Uterus (tissue), 2 donors: ENCODE measurements at regions not wholly inside any gene's neighbourhood (a gene's known extent, or its start where the extent isn't known, plus 50 kb on each side); places are given as distances from the start of the nearest gene placed in this dataset.

Source experiments
- POLR2A ChIP-seq, 2 donors: fragments of 450-650 bp; IDR thresholded peaks; one replicate each; pipeline ENCODE4 v1.6.1; 2016; ENCODE audit warnings: antibody characterized with exemption in 2 of 2, mild to moderate bottlenecking in 1 of 2, moderate library complexity in 1 of 2
- TF ChIP-seq, protein P1 (sequence below), 4 experiments: fragments of 200-600 bp in 2 of 4; fragments of 450-650 bp in 2 of 4; sonication (generic) in 2 of 4; IDR thresholded peaks; one replicate each; pipeline ENCODE4 v1.5.1; 2016 to 2019; ENCODE audit warnings: antibody characterized with exemption in 4 of 4, mild to moderate bottlenecking in 2 of 4, moderate library complexity in 1 of 4

DNA sequence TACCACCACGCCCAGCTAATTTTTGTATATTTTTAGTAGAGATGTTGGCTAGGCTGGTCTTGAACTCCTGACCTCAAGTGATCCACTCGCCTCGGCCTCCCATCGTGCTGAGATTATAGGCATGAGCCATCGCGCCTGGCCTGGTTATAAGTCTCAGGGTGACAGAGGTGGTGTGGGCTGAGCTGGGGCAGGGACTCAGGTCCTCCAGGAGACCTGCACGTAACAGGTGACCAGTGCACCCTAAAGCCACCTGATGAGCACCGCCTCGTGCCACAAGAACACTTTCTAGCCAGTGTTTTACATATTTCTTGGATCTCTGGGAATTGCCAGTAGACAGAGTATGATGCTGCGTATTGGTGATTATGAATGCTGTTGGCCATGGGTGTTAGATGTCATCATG, 136.5 kb upstream of the CPM start:
- TF ChIP-seq, protein P1, sequence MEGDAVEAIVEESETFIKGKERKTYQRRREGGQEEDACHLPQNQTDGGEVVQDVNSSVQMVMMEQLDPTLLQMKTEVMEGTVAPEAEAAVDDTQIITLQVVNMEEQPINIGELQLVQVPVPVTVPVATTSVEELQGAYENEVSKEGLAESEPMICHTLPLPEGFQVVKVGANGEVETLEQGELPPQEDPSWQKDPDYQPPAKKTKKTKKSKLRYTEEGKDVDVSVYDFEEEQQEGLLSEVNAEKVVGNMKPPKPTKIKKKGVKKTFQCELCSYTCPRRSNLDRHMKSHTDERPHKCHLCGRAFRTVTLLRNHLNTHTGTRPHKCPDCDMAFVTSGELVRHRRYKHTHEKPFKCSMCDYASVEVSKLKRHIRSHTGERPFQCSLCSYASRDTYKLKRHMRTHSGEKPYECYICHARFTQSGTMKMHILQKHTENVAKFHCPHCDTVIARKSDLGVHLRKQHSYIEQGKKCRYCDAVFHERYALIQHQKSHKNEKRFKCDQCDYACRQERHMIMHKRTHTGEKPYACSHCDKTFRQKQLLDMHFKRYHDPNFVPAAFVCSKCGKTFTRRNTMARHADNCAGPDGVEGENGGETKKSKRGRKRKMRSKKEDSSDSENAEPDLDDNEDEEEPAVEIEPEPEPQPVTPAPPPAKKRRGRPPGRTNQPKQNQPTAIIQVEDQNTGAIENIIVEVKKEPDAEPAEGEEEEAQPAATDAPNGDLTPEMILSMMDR (IDR thresholded peaks at IDR 0.05): no peak
- TF ChIP-seq POLR2A (IDR thresholded peaks at IDR 0.05): no peak
